D721Med (cell line): ENCODE measurements at regions not wholly inside any gene's neighbourhood (a gene's known extent, or its start where the extent isn't known, plus 50 kb on each side); places are given as distances from the start of the nearest gene placed in this dataset.

Source experiments
- DNase-seq: peaks from one replicate; pipeline ENCODE4 v3.0.0; 2011; ENCODE audit warnings: low spot score; ENCODE audit not compliant: insufficient read length
- FAIRE-seq: peaks from 2 replicates; lab custom pipeline; 2011; peaks lifted over from hg19 to GRCh38; lab: Jason Lieb, UNC
- CTCF ChIP-seq: IDR thresholded peaks from 2 replicates; pipeline ENCODE4 v1.5.1; 2012; ENCODE audit warnings: mild to moderate bottlenecking, control low read depth; ENCODE audit not compliant: insufficient read depth; ENCODE audit errors: missing control alignments

- no peak for TF ChIP-seq CTCF
- DNase-seq (no peak), FAIRE-seq (no peak)
These were observed 178.9 kb downstream of the ACER2 start for GRCh38 chr9:19587678-19588077.

- FAIRE-seq (no peak), DNase-seq (no peak)
- TF ChIP-seq CTCF: no peak
These were observed 175.1 kb downstream of the ACER2 start for GRCh38 chr9:19583890-19584289.

- no peak for FAIRE-seq
- no peak for TF ChIP-seq CTCF
- DNase-seq: no peak
These were observed 168.6 kb downstream of the ACER2 start for GRCh38 chr9:19577411-19577810.

- FAIRE-seq: no peak
- no peak for DNase-seq
- TF ChIP-seq CTCF: no peak
These were observed 160.1 kb downstream of the ACER2 start for GRCh38 chr9:19568946-19569345.

DNA sequence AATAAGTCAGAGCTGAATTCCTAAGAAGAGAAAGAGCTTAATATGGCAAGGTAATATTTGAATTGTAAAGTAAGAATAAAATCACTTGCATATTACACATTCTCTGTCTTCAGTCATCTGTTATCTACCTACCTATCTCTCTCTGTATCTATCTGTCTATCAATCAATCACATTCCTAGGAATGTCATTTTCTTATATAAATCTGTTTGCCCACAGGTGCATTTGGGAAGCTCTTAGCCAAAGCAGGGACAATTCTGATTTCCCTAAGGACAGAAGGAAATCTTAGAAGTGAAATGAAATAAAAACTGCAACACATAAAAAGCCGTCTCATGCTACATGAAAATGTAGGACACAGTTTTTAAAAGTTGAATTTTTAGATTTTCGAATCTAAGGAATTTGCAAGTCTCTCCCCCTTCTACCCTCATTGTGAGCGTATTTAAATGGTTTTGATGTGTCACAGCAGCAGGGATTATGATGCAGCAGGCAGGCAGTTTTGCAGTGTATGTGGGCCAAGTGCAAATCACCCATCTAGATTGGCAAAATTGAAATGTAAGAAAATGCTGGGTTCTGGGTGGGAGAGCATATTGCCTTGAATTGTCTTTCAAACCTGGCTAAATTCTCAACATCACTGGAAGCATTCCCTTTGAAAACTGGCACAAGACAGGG lies 155.7 kb downstream of the ACER2 start:
- DNase-seq (no peak), FAIRE-seq (no peak)
- TF ChIP-seq CTCF: no peak

DNA sequence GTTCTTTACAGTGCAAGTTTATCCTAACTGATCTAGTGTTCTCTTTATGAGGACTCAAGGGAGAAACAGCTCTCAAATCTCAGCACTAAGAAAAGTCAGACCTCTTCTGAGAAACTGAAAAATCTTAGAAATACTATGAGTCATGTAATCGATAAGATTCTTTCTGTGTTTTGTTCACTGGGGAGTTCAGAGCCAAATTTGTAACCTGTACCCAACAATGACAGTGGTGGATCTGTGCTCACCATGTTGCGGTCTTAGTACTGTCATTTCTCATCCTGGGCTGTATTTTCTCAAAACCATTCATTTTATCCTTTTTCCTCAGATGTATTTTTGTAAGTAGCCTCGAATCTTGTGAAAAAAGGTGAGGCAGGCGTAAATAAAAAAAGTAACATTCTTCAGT lies 146.4 kb downstream of the ACER2 start:
- no peak for DNase-seq
- no peak for TF ChIP-seq CTCF

GRCh38 chr9:19554529-19554928 lies 145.7 kb downstream of the ACER2 start:
- TF ChIP-seq CTCF: no peak
- FAIRE-seq (no peak), DNase-seq (no peak)

More for the DNA sequence above, 146.4 kb downstream of the ACER2 start:
- no peak for FAIRE-seq
